K562 (cell line): ENCODE measurements at regions not wholly inside any gene's neighbourhood (a gene's known extent, or its start where the extent isn't known, plus 50 kb on each side); places are given as distances from the start of the nearest gene placed in this dataset.

ENCODE experiments used
- ATAC-seq: fragments of 200-7000 bp; cut with Tn5 transposase; 3 replicates; pipeline ENCODE4 v1.9.1; 2020; ENCODE audit warnings: moderate library complexity
- BruUV-seq: library from RNA; stranded (reverse); fragments of 400-500 nt; replicated peaks from 2 replicates; lab custom pipeline; 2021; lab: Mats Ljungman, UMichigan
- CTCF ChIA-PET: fragments of 300-600 bp; formaldehyde crosslinking; extraction: SDS; loops from one replicate; lab custom pipeline; 2021; ENCODE audit warnings: low intra/inter-chr PET ratio; lab: Yijun Ruan, JAX
- POLR2A ChIA-PET: fragments of 300-600, 350-650 bp; sonication (Branson Sonifier 250); formaldehyde crosslinking; extraction: SDS; loops from one replicate; lab custom pipeline; 2021; ENCODE audit warnings: antibody characterized with exemption, inconsistent platforms; lab: Yijun Ruan, JAX
- DNase-seq, 4 experiments: peaks; one replicate each; pipeline versions ENCODE4 v3.0.0 to v3.0.0-alpha.2; 2011 to 2018; ENCODE audit warnings: low spot score in 3 of 4, mixed read lengths in 3 of 4; ENCODE audit errors: extremely low read depth in 1 of 4
- FAIRE-seq: peaks from 2 replicates; lab custom pipeline; 2011; peaks lifted over from hg19 to GRCh38; lab: Jason Lieb, UNC
- H2AFZ ChIP-seq: 2 replicates; pipeline ENCODE4 v1.6.0; 2011; ENCODE audit warnings: low read depth, low read length, control low read depth, inconsistent platforms
- H3K27ac ChIP-seq: fragments of 200-600 bp; 3 replicates; pipeline ENCODE4 v1.8.0; 2011; ENCODE audit warnings: low read depth, mild to moderate bottlenecking, control low read depth, inconsistent platforms, low read length, moderate library complexity, mixed read lengths; ENCODE audit errors: extremely low read depth
- H3K27me3 ChIP-seq, 2 experiments: fragments of 300-600 bp in 1 of 2; 2 replicates in 1 of 2; 3 replicates in 1 of 2; pipeline versions ENCODE4 v1.6.0 to v1.8.0; 2011; ENCODE audit warnings: inconsistent platforms in 2 of 2, low read length in 2 of 2, mild to moderate bottlenecking in 1 of 2, mixed read lengths in 1 of 2, moderate library complexity in 1 of 2; ENCODE audit not compliant: control insufficient read depth in 2 of 2, insufficient read depth in 2 of 2
- H3K36me3 ChIP-seq: fragments of 300-600 bp; 3 replicates; pipeline ENCODE4 v1.8.0; 2011; ENCODE audit warnings: mild to moderate bottlenecking, low read length, inconsistent platforms; ENCODE audit not compliant: control insufficient read depth, insufficient read depth
- H3K4me1 ChIP-seq, 2 experiments: fragments of 200-600 bp in 1 of 2; replicated peaks in 1 of 2; 2 replicates in 1 of 2; 3 replicates in 1 of 2; pipeline versions ENCODE4 v1.5.1 to v1.8.0; 2011; ENCODE audit warnings: inconsistent platforms in 2 of 2, low read length in 2 of 2, mild to moderate bottlenecking in 1 of 2, mixed read lengths in 1 of 2, moderate library complexity in 1 of 2; ENCODE audit not compliant: control insufficient read depth in 2 of 2, insufficient read depth in 2 of 2
- H3K4me2 ChIP-seq: 2 replicates; pipeline ENCODE4 v1.6.1; 2011; ENCODE audit warnings: low read length, control low read depth, inconsistent platforms, mixed read lengths; ENCODE audit not compliant: insufficient read depth
- H3K4me3 ChIP-seq: fragments of 200-600 bp; sonication (generic), shearing (Covaris generic); 2 replicates; pipeline ENCODE4 v1.5.1; 2016; ENCODE audit warnings: control low read depth, inconsistent platforms
- H3K79me2 ChIP-seq: fragments of 200-600 bp; 3 replicates; pipeline ENCODE4 v1.8.0; 2011; ENCODE audit warnings: low read length, inconsistent platforms; ENCODE audit not compliant: control insufficient read depth, insufficient read depth
- H3K9ac ChIP-seq, 2 experiments: 2 replicates each; pipeline versions ENCODE4 v1.6.0 to v1.6.1; 2011; ENCODE audit warnings: low read depth in 2 of 2, low read length in 2 of 2, control low read depth in 1 of 2, inconsistent platforms in 1 of 2, mild to moderate bottlenecking in 1 of 2, mixed read lengths in 1 of 2; ENCODE audit not compliant: insufficient read depth in 1 of 2
- H3K9me1 ChIP-seq: one replicate; pipeline ENCODE4 v1.6.0; 2011; ENCODE audit warnings: inconsistent platforms, mild to moderate bottlenecking, low read length, moderate library complexity; ENCODE audit not compliant: control insufficient read depth, insufficient read depth
- H3K9me3 ChIP-seq: replicated peaks from 2 replicates; pipeline ENCODE4 v1.5.1; 2011; ENCODE audit warnings: low read depth, low read length, inconsistent platforms; ENCODE audit not compliant: control insufficient read depth, insufficient read depth
- H4K20me1 ChIP-seq: replicated peaks from 2 replicates; pipeline ENCODE4 v1.6.1; 2011; ENCODE audit warnings: low read length, inconsistent platforms, mixed read lengths; ENCODE audit not compliant: control insufficient read depth, insufficient read depth
- CBX8 ChIP-seq: fragments of 200-600 bp; sonication (generic); IDR thresholded peaks from 2 replicates; pipeline ENCODE4 v1.6.1; 2012; ENCODE audit warnings: borderline replicate concordance, mixed run types, low read depth, mild to moderate bottlenecking, moderate library complexity, mixed read lengths, low read length, control low read depth, inconsistent platforms; ENCODE audit not compliant: poor library complexity, severe bottlenecking; ENCODE audit errors: extremely low read depth
- CSDE1 ChIP-seq, 2 experiments: fragments of 450-650 bp; IDR thresholded peaks; 2 replicates each; pipeline ENCODE4 v1.6.1; 2016; ENCODE audit warnings: mild to moderate bottlenecking in 1 of 2
- HLTF ChIP-seq: fragments of 450-650 bp; IDR thresholded peaks from 2 replicates; pipeline ENCODE4 v1.6.1; 2016
- TEAD2 ChIP-seq: fragments of 450-650 bp; IDR thresholded peaks from 2 replicates; pipeline ENCODE4 v1.6.1; 2016; ENCODE audit warnings: missing genetic modification characterization, control low read depth, missing compliant biosample characterization
- VEZF1 ChIP-seq: fragments of 200-800 bp; sonication (Bioruptor generic); IDR thresholded peaks from 2 replicates; pipeline ENCODE4 v1.6.1; 2017; ENCODE audit warnings: missing genetic modification characterization, missing compliant biosample characterization
- ZFP36 ChIP-seq: fragments of 150-350 bp; IDR thresholded peaks from 2 replicates; pipeline ENCODE4 v1.6.1; 2018; ENCODE audit warnings: low read length, low read depth; ENCODE audit not compliant: partially characterized antibody
- ZFPM2 ChIP-seq: fragments of 250-450 bp; sonication (Bioruptor Pico); IDR thresholded peaks from 2 replicates; pipeline ENCODE4 v1.5.1; 2022; ENCODE audit warnings: mild to moderate bottlenecking
- ZNF174 ChIP-seq: fragments of 250-450 bp; sonication (Bioruptor Pico); IDR thresholded peaks from 2 replicates; pipeline ENCODE4 v1.4.0; 2020; ENCODE audit warnings: mild to moderate bottlenecking
- WGBS: fragments of 100-300 bp; shearing (Covaris generic); methylation state at CpG from one replicate; pipeline ENCODE4 v1.1.6; 2016; ENCODE audit warnings: low coverage, mixed read lengths; ENCODE audit not compliant: insufficient coverage; ENCODE audit errors: missing lambda C conversion rate; 5-methylcytosine and 5-hydroxymethylcytosine counted together
- in situ Hi-C: fragments of 300-500 bp; cut with MboI; formaldehyde crosslinking; loops from 4 replicates; pipeline ENCODE4 v1.15.0; 2018; ENCODE audit warnings: inconsistent platforms, mixed read lengths
- intact Hi-C: fragments of 100-400 bp; cut with micrococcal nuclease; formaldehyde crosslinking; loops from 2 replicates; pipeline ENCODE4 v1.14.2; 2022

GRCh38 chr18:27582760-27583412 lies 397.8 kb upstream of the CHST9 start:
- no peak for ATAC-seq
- no peak for DNase-seq
- CTCF ChIA-PET = no interaction called here
- H3K27me3 ChIP-seq = no peaks in the 10 kb centered on the region
- no peak overlapping the region for H3K4me3 ChIP-seq
- TF ChIP-seq ZNF174 (CRISPR knock-in tag) (no peak), ZFPM2 (CRISPR knock-in tag) (no peak), CBX8 (no peak)
- TF ChIP-seq, all 486 proteins: peak for 0
- no peak overlapping the region for H2AFZ ChIP-seq
- H3K4me1 ChIP-seq = no peaks in the 10 kb centered on the region
- FAIRE-seq = no peak
- BruUV-seq = no TSS peak
- H3K9ac ChIP-seq = no peak overlapping the region
- POLR2A ChIA-PET = interaction anchor here (0.7 kb wide), 1 partner anchor 1945 kb away, joined by 3 read pairs; no protein-coding TSS in a partner anchor
- in situ Hi-C loops = no loop called here
- no peak overlapping the region for H3K4me2 ChIP-seq
- no peaks in the 10 kb centered on the region for H3K9me1 ChIP-seq
- H3K79me2 ChIP-seq = no peaks in the 10 kb centered on the region
- no peak overlapping the region for H3K27ac ChIP-seq
- intact Hi-C loops = no loop called here
- WGBS = 1% methylated on average over 4 of the region's 4 CpGs
- H3K36me3 ChIP-seq = no peaks in the 10 kb centered on the region
- H4K20me1 ChIP-seq = no peaks in the 10 kb centered on the region
- no peaks in the 10 kb centered on the region for H3K9me3 ChIP-seq

DNA sequence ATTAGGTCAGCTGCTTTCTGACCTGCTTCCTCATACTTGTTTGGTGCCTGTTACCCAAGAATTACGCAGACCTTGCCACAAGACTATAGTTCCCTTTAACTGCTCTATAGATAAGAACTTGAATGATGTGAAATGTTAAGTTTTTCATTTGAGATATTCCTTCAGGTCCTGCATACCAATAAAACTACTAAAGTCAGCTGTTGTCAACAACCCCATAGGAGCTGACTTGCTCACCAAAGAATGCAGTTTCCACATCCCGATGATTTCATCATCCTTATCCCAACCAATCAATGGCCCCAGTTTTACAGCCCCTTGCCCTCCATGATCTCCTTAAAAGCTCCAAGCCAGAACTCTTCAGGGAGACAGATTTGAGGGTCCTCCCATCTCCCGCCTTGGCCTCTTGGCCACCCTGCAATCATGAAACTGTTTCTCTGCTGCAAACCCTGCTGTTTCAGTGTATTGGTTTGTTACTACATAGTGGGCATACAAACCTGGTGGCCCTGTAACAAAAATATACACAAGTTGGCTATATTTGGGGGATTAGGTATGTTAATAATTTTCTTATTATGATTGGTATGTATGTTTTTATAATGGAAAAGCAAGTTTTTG lies 396.3 kb upstream of the CHST9 start:
- FAIRE-seq (no peak), DNase-seq (no peak), ATAC-seq (no peak)
- Histone ChIP-seq H3K4me3 (no peak overlapping the region), H3K27ac (no peak overlapping the region), H3K36me3 (no peaks in the 10 kb centered on the region), H4K20me1 (no peaks in the 10 kb centered on the region), H3K4me2 (no peak overlapping the region), H3K9ac (no peak overlapping the region), H2AFZ (no peak overlapping the region), H3K4me1 (no peaks in the 10 kb centered on the region), H3K27me3 (no peaks in the 10 kb centered on the region), H3K9me1 (no peaks in the 10 kb centered on the region), H3K9me3 (no peaks in the 10 kb centered on the region), H3K79me2 (no peaks in the 10 kb centered on the region)
- intact Hi-C loops (no loop called here), in situ Hi-C loops (no loop called here)
- 0% methylated on average over 3 of the region's 3 CpGs for WGBS
- CTCF ChIA-PET = no interaction called here
- POLR2A ChIA-PET = no interaction called here
- no TSS peak for BruUV-seq
- TF ChIP-seq HLTF (no peak), CSDE1 (IDR thresholded peaks at IDR 0.05) (no peak), VEZF1 (CRISPR knock-in tag) (no peak), TEAD2 (tag) (no peak), ZFP36 (no peak)
